Muscle of arm (tissue), 1 donor: ENCODE measurements at regions not wholly inside any gene's neighbourhood (a gene's known extent, or its start where the extent isn't known, plus 50 kb on each side); places are given as distances from the start of the nearest gene placed in this dataset.

Experiments
- DNase-seq: peaks from one replicate; pipeline ENCODE4 v3.0.0-alpha.2; 2013

DNA sequence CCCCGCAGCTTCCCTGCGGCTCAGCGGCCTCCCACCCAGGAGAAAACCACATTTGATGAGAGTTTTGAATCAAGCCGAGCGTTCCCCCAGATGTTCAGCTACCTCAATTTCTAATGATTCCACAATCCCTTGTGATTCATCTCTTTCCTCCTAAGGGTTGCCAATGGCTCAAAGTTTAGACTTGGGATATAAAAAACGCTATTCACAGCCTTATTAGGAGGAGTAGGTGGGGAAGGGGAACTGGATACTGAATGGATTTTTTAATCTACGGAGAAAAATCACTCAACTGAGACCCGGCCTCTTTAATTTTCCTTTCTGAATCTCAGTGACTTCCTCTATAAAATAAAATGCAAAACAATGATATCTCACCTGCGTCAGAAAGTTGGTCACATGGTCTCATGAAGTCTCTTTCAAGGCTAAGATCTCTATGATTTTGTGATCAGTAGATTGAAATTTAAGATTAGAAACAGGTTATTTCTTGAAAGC lies 192.6 kb upstream of the TCF4 start:
- peak; percentile 48 for DNase-seq

GRCh38 chr18:55779691-55780585 lies 191.9 kb upstream of the TCF4 start:
- peak; percentile 52 for DNase-seq

- DNase-seq, result peak; percentile 36
Observed at GRCh38 chr18:55778788-55779690, 191.0 kb upstream of the TCF4 start.

DNA sequence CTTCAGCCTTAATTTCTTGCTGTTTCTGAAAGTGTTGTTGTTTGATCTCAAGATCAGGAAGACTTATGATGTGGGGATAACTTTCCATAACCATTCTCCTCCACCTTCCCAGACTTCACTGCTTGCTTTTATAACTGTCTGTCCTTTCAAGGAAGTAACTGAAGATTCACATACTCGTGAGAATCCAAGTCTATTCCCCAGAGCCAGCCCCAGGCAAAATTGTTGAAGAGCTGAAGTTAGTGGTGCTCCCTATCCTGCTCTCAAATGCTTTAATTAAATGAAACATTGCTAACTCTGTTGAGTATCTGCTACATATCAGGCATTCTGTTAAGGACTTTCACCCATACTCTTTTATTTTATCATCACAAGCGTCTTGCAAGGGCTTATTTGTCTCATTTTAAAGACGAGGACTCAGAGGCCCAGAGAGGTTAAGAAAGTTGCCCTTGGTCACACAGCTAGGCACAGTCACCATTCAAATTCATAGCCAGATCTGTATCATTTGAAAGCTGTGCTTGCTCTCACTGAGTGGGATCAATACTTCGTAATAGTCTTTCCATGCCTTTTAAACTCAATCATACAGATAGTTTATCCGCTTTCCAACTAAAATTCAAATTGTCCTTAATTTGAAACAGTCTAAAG lies 189.8 kb upstream of the TCF4 start:
- no peak for DNase-seq

GRCh38 chr18:55775972-55776371 lies 188.0 kb upstream of the TCF4 start:
- no peak for DNase-seq

DNA sequence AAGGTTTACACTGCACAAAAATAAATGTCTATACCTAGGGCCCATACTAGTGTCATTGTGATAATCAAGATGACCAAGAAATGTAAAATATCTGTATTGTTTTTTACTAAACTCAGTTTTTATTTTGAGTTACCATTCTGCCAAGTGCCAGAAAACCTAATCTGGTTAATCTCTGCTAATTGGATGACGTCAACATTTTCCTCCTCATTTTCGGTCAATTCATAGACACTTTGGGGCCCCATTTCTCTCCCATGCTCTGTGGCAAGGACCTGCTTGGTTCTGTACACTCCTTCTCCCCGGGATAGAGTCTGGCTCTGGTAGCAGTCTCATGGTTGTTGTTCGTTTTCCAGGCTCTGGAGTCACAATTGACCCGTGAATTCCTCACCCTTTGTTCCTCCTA lies 186.5 kb upstream of the TCF4 start:
- no peak for DNase-seq

- no peak for DNase-seq
Observed at GRCh38 chr18:55768255-55768654, 180.3 kb upstream of the TCF4 start.

- DNase-seq, result no peak
Observed at GRCh38 chr18:55764386-55764785, 176.4 kb upstream of the TCF4 start.

- DNase-seq, result no peak
Observed at GRCh38 chr18:55763805-55764204, 175.8 kb upstream of the TCF4 start.

- DNase-seq, result no peak
Observed at GRCh38 chr18:55763298-55763697, 175.3 kb upstream of the TCF4 start.

DNA sequence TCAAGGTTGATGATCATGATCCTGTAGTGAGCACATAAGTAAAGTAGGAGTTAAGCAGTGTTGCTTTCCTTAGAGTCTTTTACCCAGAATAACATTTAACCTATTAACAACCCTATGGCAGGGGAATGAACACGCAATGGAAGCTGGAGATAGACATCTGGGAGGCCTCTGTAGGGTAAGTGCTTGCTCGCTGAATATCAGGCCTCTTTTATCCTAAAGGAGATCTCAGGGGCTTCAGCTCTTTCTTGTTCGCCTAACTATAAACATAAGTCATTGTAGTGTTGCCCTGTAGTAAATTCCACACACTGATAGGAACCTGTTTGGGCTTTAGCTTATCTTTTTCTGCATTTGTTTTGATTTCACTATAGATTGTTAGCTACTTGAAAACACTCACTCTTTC lies 174.4 kb upstream of the TCF4 start:
- no peak for DNase-seq

- no peak for DNase-seq
Observed at GRCh38 chr18:55753643-55754263, 165.8 kb upstream of the TCF4 start.

DNA sequence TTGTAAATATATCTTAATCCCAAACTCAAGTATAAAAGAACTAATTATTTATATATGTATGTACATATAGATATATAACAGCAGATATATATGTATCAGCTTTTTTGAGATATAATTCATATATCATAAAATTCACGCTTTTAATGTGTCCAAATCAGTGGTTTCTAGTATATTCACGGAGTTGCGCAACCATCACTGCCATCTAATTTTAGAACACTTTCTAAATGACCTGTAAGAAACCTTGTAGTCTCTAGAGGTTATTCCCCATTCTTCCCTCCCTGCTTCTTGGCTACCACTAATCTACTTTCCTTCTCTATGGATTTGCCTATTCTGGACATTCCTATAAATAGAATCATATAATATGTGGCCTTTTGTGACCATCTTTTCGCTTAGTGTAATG lies 163.5 kb upstream of the TCF4 start:
- DNase-seq, result no peak

DNA sequence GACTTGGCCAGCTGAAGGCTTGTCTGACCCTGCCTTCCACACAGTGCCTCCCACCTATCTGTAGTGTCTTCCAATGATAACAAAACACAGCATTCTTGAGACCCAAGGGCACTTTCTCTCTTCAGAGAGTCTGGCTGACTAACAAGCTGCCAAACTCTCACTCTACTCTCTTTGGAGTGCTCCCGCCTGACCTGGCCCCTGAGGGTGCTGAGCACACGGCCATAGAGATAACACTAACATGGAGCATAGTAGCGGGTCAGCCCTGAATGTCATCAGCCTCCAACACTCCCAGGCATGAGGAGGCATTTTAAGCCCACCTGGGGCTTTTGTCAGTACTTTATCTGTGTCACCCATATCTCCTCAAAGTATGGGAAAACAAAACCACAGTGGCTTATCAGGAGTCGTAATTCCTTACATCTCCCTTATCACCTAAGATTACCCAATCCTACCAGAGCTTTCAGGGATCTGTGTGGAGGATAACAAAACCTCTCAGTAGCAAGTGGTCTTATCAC lies 160.3 kb upstream of the TCF4 start:
- DNase-seq, result no peak

GRCh38 chr18:55744206-55744605 lies 156.2 kb upstream of the TCF4 start:
- no peak for DNase-seq

DNA sequence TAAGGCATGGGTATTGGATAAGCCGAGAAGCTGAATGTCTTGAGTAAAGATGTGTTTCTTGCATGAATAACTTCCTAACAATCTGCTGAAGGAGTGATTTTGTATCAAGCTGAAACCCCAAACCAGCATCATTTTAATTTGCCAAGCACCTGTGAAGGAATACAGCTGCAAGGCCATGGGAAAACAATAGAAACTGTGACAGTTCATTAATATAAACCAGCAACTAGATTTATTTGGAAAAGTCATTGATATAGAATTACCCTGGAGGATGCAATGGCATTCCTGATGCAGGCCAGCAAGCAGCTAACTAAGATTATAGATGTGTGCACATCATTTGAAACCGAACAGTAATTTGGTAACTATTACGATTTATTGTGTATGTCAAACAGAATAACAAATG lies 155.7 kb upstream of the TCF4 start:
- DNase-seq, result peak; percentile 23

DNA sequence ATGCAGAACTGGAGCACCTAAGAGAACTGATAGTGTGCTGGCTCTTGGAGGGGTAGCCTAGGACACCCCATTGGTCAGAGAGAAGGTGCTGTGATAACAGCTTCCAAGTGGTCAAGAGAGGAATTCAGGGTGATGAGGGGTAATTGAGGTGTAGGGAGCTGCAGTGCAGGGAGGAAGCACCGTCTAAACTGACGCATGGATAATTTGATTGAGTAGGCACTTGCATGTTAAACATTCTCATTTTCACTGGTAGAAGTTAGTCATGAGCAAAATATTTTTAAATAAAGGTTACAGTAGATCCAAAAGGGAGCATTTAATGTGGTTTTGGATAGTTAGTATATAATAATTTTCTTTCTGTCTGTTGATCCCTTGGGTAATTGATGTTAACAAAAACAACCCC lies 155.1 kb upstream of the TCF4 start:
- DNase-seq, result no peak

GRCh38 chr18:55739488-55739887 lies 151.5 kb upstream of the TCF4 start:
- no peak for DNase-seq

DNA sequence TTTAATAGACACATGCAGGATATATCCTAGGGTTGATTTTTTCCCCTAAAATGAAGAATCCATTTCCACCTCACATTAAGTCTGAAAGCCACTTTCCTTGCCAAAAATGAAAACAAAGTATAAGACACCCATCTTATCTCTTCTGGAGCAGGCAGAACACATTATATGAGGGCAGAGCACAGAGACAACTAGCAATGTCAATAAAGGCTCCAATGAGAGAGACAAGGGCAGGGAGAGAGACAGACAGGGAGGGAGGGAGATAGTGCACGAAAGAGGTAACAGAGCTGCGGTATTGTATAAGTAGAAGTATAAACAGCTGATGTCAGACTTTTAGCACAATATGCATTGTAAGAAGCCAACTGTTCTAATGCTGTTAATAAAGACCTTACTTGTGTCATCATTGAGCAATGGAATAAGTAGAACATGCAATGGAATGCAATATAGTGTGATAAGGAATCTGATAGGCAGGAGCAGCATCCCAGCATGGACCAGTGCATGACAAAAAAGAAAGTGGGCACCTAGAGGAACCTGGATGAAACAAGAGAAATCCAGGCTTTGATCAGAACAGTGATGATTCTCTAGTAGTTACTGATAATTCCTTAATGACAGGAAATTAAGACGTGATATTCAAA lies 150.6 kb upstream of the TCF4 start:
- no peak for DNase-seq

GRCh38 chr18:55737781-55738468 lies 149.9 kb upstream of the TCF4 start:
- DNase-seq, result no peak
